IMR-90 (cell line): ENCODE measurements at regions not wholly inside any gene's neighbourhood (a gene's known extent, or its start where the extent isn't known, plus 50 kb on each side); places are given as distances from the start of the nearest gene placed in this dataset.

Source experiments
- ATAC-seq: fragments of 200-7000 bp; cut with Tn5 transposase; 2 replicates; pipeline ENCODE4 v1.9.1; 2020; ENCODE audit warnings: low read depth, mild to moderate bottlenecking, moderate library complexity
- BruUV-seq: library from RNA; stranded (reverse); fragments of 400-500 nt; replicated peaks from 2 replicates; lab custom pipeline; 2021; lab: Mats Ljungman, UMichigan
- CTCF ChIA-PET: fragments of 300-600 bp; formaldehyde crosslinking; extraction: SDS; loops from one replicate; lab custom pipeline; 2021; ENCODE audit warnings: antibody characterized with exemption; lab: Yijun Ruan, JAX
- POLR2A ChIA-PET: fragments of 300-600 bp; sonication (Branson Sonifier 250); formaldehyde crosslinking; loops from one replicate; lab custom pipeline; 2022; ENCODE audit warnings: antibody characterized with exemption; ENCODE audit not compliant: unreplicated experiment; lab: Charles Lee
- DNase-seq: peaks from one replicate; pipeline ENCODE4 v3.0.0; 2013
- H2AFZ ChIP-seq: replicated peaks from 2 replicates; pipeline ENCODE3; 2013; ENCODE audit warnings: low read length, mild to moderate bottlenecking; ENCODE audit not compliant: poor library complexity
- H2AK5ac ChIP-seq: 2 replicates; pipeline ENCODE4 v1.6.1; 2013; ENCODE audit warnings: low read depth, low read length, inconsistent platforms
- H2AK9ac ChIP-seq: replicated peaks from 2 replicates; pipeline ENCODE3; 2013; ENCODE audit warnings: mild to moderate bottlenecking, low read depth, low read length, moderate library complexity; ENCODE audit not compliant: poor library complexity
- H2BK120ac ChIP-seq: 2 replicates; pipeline ENCODE4 v1.6.1; 2013; ENCODE audit warnings: low read depth, low read length, inconsistent platforms
- H2BK15ac ChIP-seq: 3 replicates; pipeline ENCODE4 v1.6.1; 2013; ENCODE audit warnings: low read depth, low read length, inconsistent platforms
- H2BK20ac ChIP-seq: 2 replicates; pipeline ENCODE4 v1.6.1; 2013; ENCODE audit warnings: low read depth, mild to moderate bottlenecking, inconsistent platforms, low read length, moderate library complexity
- H2BK5ac ChIP-seq: 2 replicates; pipeline ENCODE4 v1.6.1; 2013; ENCODE audit warnings: mild to moderate bottlenecking, low read depth, low read length, inconsistent platforms; ENCODE audit not compliant: poor library complexity, severe bottlenecking
- H3K14ac ChIP-seq: replicated peaks from 2 replicates; pipeline ENCODE4 v1.6.1; 2013; ENCODE audit warnings: low read depth, low read length, inconsistent platforms
- H3K18ac ChIP-seq: 2 replicates; pipeline ENCODE4 v1.6.1; 2013; ENCODE audit warnings: low read depth, low read length, control low read depth
- H3K23ac ChIP-seq: 2 replicates; pipeline ENCODE4 v1.6.1; 2013; ENCODE audit warnings: low read depth, low read length, inconsistent platforms
- H3K27ac ChIP-seq: 2 replicates; pipeline ENCODE4 v1.5.1; 2013; ENCODE audit warnings: mild to moderate bottlenecking, control low read depth, low read length; ENCODE audit not compliant: insufficient read depth
- H3K27me3 ChIP-seq: 2 replicates; pipeline ENCODE4 v1.6.1; 2013; ENCODE audit warnings: low read length; ENCODE audit not compliant: control insufficient read depth, insufficient read depth
- H3K36me3 ChIP-seq: 2 replicates; pipeline ENCODE4 v1.6.1; 2013; ENCODE audit warnings: low read length, mixed read lengths; ENCODE audit not compliant: control insufficient read depth, insufficient read depth
- H3K4ac ChIP-seq: 2 replicates; pipeline ENCODE4 v1.6.1; 2013; ENCODE audit warnings: low read depth, low read length, inconsistent platforms
- H3K4me1 ChIP-seq: 2 replicates; pipeline ENCODE4 v1.6.1; 2013; ENCODE audit warnings: low read length, mixed read lengths; ENCODE audit not compliant: control insufficient read depth, insufficient read depth
- H3K4me2 ChIP-seq: 2 replicates; pipeline ENCODE4 v1.6.1; 2013; ENCODE audit warnings: low read depth, mild to moderate bottlenecking, control low read depth, low read length, moderate library complexity
- H3K4me3 ChIP-seq: 2 replicates; pipeline ENCODE4 v1.5.1; 2013; ENCODE audit warnings: low read depth, mild to moderate bottlenecking, control low read depth, low read length, moderate library complexity; ENCODE audit not compliant: insufficient read depth
- H3K56ac ChIP-seq: 2 replicates; pipeline ENCODE4 v1.6.1; 2013; ENCODE audit warnings: low read length, inconsistent platforms; ENCODE audit not compliant: insufficient read depth; ENCODE audit errors: extremely low read depth
- H3K79me1 ChIP-seq, 2 experiments: 2 replicates each; pipeline ENCODE4 v1.6.1; 2013; ENCODE audit warnings: low read length in 2 of 2, inconsistent platforms in 1 of 2, low read depth in 1 of 2
- H3K9ac ChIP-seq: 2 replicates; pipeline ENCODE4 v1.6.1; 2013; ENCODE audit warnings: low read depth, low read length, control low read depth
- H3K9me1 ChIP-seq: 2 replicates; pipeline ENCODE4 v1.6.1; 2013; ENCODE audit warnings: low read length, inconsistent platforms; ENCODE audit not compliant: insufficient read depth
- H3K9me3 ChIP-seq: 2 replicates; pipeline ENCODE4 v1.6.1; 2013; ENCODE audit warnings: low read length; ENCODE audit not compliant: control insufficient read depth, insufficient read depth
- H4K20me1 ChIP-seq: 2 replicates; pipeline ENCODE4 v1.6.1; 2013; ENCODE audit warnings: low read length, inconsistent platforms; ENCODE audit not compliant: insufficient read depth
- H4K5ac ChIP-seq: 2 replicates; pipeline ENCODE4 v1.6.1; 2013; ENCODE audit warnings: mild to moderate bottlenecking, low read depth, low read length, control low read depth
- H4K8ac ChIP-seq, 2 experiments: 2 replicates each; pipeline ENCODE4 v1.6.1; 2013; ENCODE audit warnings: low read depth in 2 of 2, low read length in 2 of 2, control low read depth in 1 of 2, inconsistent platforms in 1 of 2
- H4K91ac ChIP-seq: 2 replicates; pipeline ENCODE4 v1.6.1; 2013; ENCODE audit warnings: low read depth, low read length, inconsistent platforms; ENCODE audit not compliant: insufficient read depth
- BHLHE40 ChIP-seq: fragments of 150-350 bp; IDR thresholded peaks from 2 replicates; pipeline ENCODE4 v1.6.1; 2016; ENCODE audit warnings: mild to moderate bottlenecking, low read depth, low read length
- CEBPB ChIP-seq: IDR thresholded peaks from 2 replicates; pipeline ENCODE4 v1.6.1; 2012; ENCODE audit warnings: low read depth, low read length, improper control_type of control experiment
- CHD1 ChIP-seq: IDR thresholded peaks from 2 replicates; pipeline ENCODE4 v1.6.1; 2012; ENCODE audit warnings: low read depth, low read length, improper control_type of control experiment
- CTCF ChIP-seq: conservative IDR thresholded peaks from 2 replicates; pipeline ENCODE4 v1.5.1; 2012; ENCODE audit warnings: mild to moderate bottlenecking, low read depth, low read length, improper control_type of control experiment
- ELK1 ChIP-seq: fragments of 150-350 bp; IDR thresholded peaks from 2 replicates; pipeline ENCODE4 v1.6.1; 2016; ENCODE audit warnings: low read depth, mild to moderate bottlenecking, low read length, moderate library complexity, borderline replicate concordance
- FOS ChIP-seq: fragments of 150-350 bp; IDR thresholded peaks from 2 replicates; pipeline ENCODE4 v1.6.1; 2016; ENCODE audit warnings: low read depth, low read length
- MAFK ChIP-seq: IDR thresholded peaks from 2 replicates; pipeline ENCODE4 v1.6.1; 2012; ENCODE audit warnings: low read depth, low read length, improper control_type of control experiment
- MAZ ChIP-seq: IDR thresholded peaks from 2 replicates; pipeline ENCODE4 v1.6.1; 2012; ENCODE audit warnings: low read depth, mild to moderate bottlenecking, low read length, improper control_type of control experiment, moderate library complexity, borderline replicate concordance
- MXI1 ChIP-seq: IDR thresholded peaks from 2 replicates; pipeline ENCODE4 v1.6.1; 2012; ENCODE audit warnings: low read depth, mild to moderate bottlenecking, low read length, moderate library complexity, borderline replicate concordance
- NFE2L2 ChIP-seq: fragments of 150-350 bp; IDR thresholded peaks from 2 replicates; pipeline ENCODE4 v1.6.1; 2016; ENCODE audit warnings: low read depth, mild to moderate bottlenecking, low read length
- POLR2A ChIP-seq: IDR thresholded peaks from 2 replicates; pipeline ENCODE4 v1.6.1; 2012; ENCODE audit warnings: mild to moderate bottlenecking, low read depth, low read length
- RAD21 ChIP-seq: IDR thresholded peaks from 2 replicates; pipeline ENCODE4 v1.6.1; 2012; ENCODE audit warnings: low read length, improper control_type of control experiment
- RCOR1 ChIP-seq: IDR thresholded peaks from 2 replicates; pipeline ENCODE4 v1.6.1; 2012; ENCODE audit warnings: mild to moderate bottlenecking, low read length, improper control_type of control experiment; ENCODE audit not compliant: insufficient replicate concordance
- RFX5 ChIP-seq: IDR thresholded peaks from 2 replicates; pipeline ENCODE4 v1.8.0; 2012; ENCODE audit warnings: low read depth, mild to moderate bottlenecking, low read length, moderate library complexity
- SMC3 ChIP-seq: fragments of 150-350 bp; IDR thresholded peaks from 2 replicates; pipeline ENCODE4 v1.6.1; 2016; ENCODE audit warnings: low read depth, mild to moderate bottlenecking, antibody characterized with exemption, low read length, moderate library complexity
- USF2 ChIP-seq: fragments of 150-350 bp; IDR thresholded peaks from 2 replicates; pipeline ENCODE4 v1.6.1; 2017; ENCODE audit warnings: mild to moderate bottlenecking, antibody characterized with exemption, low read length, low read depth
- WGBS, 2 experiments: methylation state at CpG; one replicate each; pipeline versions ENCODE4 v1.1.5 to v1.1.7; 2013; ENCODE audit warnings: missing lambda C conversion rate in 2 of 2; ENCODE audit not compliant: insufficient read length in 1 of 2; ENCODE audit errors: extremely low coverage in 2 of 2; 5-methylcytosine and 5-hydroxymethylcytosine counted together
- dilution Hi-C: fragments of 300-500 bp; cut with HindIII; formaldehyde crosslinking; loops from one replicate; pipeline ENCODE4 v1.14.3; 2018; ENCODE audit warnings: low sequenced_read_pairs; ENCODE audit not compliant: unreplicated experiment
- in situ Hi-C: fragments of 300-500 bp; cut with MboI; formaldehyde crosslinking; loops from 3 replicates; pipeline ENCODE4 v1.14.3; 2019; ENCODE audit warnings: low sequenced_read_pairs, inconsistent platforms, mixed read lengths
- intact Hi-C: fragments of 100-400 bp; cut with micrococcal nuclease; formaldehyde crosslinking; loops from 2 replicates; pipeline ENCODE4 v1.10.0; 2022

- CTCF ChIA-PET, result interaction anchor here (0.6 kb wide), 1 partner anchor 292 kb away, joined by 3 read pairs; no protein-coding TSS in a partner anchor
Observed at GRCh38 chr18:59072727-59073421, 66.8 kb upstream of the SEC11C start.

More at GRCh38 chr18:59072727-59073421, 66.8 kb upstream of the SEC11C start:
- Histone ChIP-seq H3K23ac (no peak overlapping the region), H3K14ac (no peak overlapping the region), H3K9me3 (no peaks in the 10 kb centered on the region), H2BK120ac (no peak overlapping the region), H2AFZ (no peak overlapping the region), H4K20me1 (no peaks in the 10 kb centered on the region), H4K5ac (no peak overlapping the region), H2BK5ac (no peak overlapping the region), H3K9me1 (peaks cover 2% of the 10 kb centered on the region; the same call in 1 of the 2 replicates), H3K9ac (no peak overlapping the region), H3K4me3 (no peak overlapping the region), H3K56ac (no peak overlapping the region), H3K18ac (no peak overlapping the region), H2BK20ac (no peak overlapping the region), H4K8ac (no peak overlapping the region), H3K4ac (no peak overlapping the region), H2BK15ac (no peak overlapping the region), H2AK9ac (no peak overlapping the region), H3K4me2 (no peak overlapping the region), H3K27me3 (peaks cover 25% of the 10 kb centered on the region), H3K36me3 (no peaks in the 10 kb centered on the region), H3K27ac (no peak overlapping the region), H2AK5ac (no peak overlapping the region), H4K91ac (no peak overlapping the region), H3K79me1 (no peaks in the 10 kb centered on the region), H3K4me1 (no peaks in the 10 kb centered on the region)
- in situ Hi-C loops (no loop called here), dilution Hi-C loops (loop anchor here (25.0 kb wide), 1 partner anchor 286 kb away; no protein-coding TSS in a partner anchor), intact Hi-C loops (loop anchor here (10.0 kb wide), 1 partner anchor 548 kb away; no protein-coding TSS in a partner anchor)
- POLR2A ChIA-PET, result no interaction called here
- WGBS, 2 experiments, result 90% methylated on average over 1 of the region's 6 CpGs; no CpG with 5 or more reads in 1 of the 2 experiments
- ATAC-seq (no peak), DNase-seq (no peak)
- no peak for TF ChIP-seq FOS
- TF ChIP-seq POLR2A, result no peak
- TF ChIP-seq ELK1, result no peak
- TF ChIP-seq CHD1, result no peak
- no peak for TF ChIP-seq NFE2L2
- TF ChIP-seq CEBPB, result no peak
- TF ChIP-seq RAD21, result no peak
- no peak for TF ChIP-seq MXI1
- TF ChIP-seq CTCF, result no peak
- no peak for TF ChIP-seq USF2
- no peak for TF ChIP-seq RFX5
- TF ChIP-seq RCOR1, result no peak
- TF ChIP-seq SMC3, result no peak
- TF ChIP-seq BHLHE40, result no peak
- no peak for TF ChIP-seq MAFK
- TF ChIP-seq MAZ, result no peak
- no TSS peak for BruUV-seq
